ENCODE measurements at regions not wholly inside any gene's neighbourhood (a gene's known extent, or its start where the extent isn't known, plus 50 kb on each side); places are given as distances from the start of the nearest gene placed in this dataset.

GRCh38 chr17:79546386-79546785 lies 64.5 kb downstream of the RBFOX3 start:
- no peak for TF ChIP-seq POLR2AphosphoS5 (IDR thresholded peaks at IDR 0.05)
- TF ChIP-seq, protein P1, sequence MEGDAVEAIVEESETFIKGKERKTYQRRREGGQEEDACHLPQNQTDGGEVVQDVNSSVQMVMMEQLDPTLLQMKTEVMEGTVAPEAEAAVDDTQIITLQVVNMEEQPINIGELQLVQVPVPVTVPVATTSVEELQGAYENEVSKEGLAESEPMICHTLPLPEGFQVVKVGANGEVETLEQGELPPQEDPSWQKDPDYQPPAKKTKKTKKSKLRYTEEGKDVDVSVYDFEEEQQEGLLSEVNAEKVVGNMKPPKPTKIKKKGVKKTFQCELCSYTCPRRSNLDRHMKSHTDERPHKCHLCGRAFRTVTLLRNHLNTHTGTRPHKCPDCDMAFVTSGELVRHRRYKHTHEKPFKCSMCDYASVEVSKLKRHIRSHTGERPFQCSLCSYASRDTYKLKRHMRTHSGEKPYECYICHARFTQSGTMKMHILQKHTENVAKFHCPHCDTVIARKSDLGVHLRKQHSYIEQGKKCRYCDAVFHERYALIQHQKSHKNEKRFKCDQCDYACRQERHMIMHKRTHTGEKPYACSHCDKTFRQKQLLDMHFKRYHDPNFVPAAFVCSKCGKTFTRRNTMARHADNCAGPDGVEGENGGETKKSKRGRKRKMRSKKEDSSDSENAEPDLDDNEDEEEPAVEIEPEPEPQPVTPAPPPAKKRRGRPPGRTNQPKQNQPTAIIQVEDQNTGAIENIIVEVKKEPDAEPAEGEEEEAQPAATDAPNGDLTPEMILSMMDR (IDR thresholded peaks at IDR 0.05): no peak
- no peak for TF ChIP-seq EP300 (IDR thresholded peaks at IDR 0.05)
- no peak for TF ChIP-seq POLR2A (IDR thresholded peaks at IDR 0.05)
